ENCODE measurements at regions not wholly inside any gene's neighbourhood (a gene's known extent, or its start where the extent isn't known, plus 50 kb on each side); places are given as distances from the start of the nearest gene placed in this dataset.

DNA sequence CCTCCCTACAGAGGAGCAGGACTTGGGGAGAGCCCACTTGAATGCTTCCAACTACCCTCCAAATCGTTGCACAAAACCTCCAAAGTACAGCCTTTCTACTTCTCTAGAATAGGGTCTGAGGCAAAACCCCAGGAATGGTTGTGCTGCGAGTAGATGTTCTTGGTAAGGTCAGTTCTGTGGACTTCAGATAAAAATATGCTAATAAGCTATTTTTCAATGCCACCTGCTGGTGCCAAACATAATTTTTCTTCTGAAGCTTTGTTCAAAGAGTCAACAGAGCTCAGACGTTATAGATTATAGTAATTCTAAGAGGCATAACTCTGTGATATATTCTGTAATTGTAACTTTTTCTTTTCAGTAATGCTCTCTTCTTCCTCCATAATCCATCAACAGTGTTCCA lies 425.7 kb downstream of the GPAT3 start (continued):
- TF ChIP-seq, protein P1, sequence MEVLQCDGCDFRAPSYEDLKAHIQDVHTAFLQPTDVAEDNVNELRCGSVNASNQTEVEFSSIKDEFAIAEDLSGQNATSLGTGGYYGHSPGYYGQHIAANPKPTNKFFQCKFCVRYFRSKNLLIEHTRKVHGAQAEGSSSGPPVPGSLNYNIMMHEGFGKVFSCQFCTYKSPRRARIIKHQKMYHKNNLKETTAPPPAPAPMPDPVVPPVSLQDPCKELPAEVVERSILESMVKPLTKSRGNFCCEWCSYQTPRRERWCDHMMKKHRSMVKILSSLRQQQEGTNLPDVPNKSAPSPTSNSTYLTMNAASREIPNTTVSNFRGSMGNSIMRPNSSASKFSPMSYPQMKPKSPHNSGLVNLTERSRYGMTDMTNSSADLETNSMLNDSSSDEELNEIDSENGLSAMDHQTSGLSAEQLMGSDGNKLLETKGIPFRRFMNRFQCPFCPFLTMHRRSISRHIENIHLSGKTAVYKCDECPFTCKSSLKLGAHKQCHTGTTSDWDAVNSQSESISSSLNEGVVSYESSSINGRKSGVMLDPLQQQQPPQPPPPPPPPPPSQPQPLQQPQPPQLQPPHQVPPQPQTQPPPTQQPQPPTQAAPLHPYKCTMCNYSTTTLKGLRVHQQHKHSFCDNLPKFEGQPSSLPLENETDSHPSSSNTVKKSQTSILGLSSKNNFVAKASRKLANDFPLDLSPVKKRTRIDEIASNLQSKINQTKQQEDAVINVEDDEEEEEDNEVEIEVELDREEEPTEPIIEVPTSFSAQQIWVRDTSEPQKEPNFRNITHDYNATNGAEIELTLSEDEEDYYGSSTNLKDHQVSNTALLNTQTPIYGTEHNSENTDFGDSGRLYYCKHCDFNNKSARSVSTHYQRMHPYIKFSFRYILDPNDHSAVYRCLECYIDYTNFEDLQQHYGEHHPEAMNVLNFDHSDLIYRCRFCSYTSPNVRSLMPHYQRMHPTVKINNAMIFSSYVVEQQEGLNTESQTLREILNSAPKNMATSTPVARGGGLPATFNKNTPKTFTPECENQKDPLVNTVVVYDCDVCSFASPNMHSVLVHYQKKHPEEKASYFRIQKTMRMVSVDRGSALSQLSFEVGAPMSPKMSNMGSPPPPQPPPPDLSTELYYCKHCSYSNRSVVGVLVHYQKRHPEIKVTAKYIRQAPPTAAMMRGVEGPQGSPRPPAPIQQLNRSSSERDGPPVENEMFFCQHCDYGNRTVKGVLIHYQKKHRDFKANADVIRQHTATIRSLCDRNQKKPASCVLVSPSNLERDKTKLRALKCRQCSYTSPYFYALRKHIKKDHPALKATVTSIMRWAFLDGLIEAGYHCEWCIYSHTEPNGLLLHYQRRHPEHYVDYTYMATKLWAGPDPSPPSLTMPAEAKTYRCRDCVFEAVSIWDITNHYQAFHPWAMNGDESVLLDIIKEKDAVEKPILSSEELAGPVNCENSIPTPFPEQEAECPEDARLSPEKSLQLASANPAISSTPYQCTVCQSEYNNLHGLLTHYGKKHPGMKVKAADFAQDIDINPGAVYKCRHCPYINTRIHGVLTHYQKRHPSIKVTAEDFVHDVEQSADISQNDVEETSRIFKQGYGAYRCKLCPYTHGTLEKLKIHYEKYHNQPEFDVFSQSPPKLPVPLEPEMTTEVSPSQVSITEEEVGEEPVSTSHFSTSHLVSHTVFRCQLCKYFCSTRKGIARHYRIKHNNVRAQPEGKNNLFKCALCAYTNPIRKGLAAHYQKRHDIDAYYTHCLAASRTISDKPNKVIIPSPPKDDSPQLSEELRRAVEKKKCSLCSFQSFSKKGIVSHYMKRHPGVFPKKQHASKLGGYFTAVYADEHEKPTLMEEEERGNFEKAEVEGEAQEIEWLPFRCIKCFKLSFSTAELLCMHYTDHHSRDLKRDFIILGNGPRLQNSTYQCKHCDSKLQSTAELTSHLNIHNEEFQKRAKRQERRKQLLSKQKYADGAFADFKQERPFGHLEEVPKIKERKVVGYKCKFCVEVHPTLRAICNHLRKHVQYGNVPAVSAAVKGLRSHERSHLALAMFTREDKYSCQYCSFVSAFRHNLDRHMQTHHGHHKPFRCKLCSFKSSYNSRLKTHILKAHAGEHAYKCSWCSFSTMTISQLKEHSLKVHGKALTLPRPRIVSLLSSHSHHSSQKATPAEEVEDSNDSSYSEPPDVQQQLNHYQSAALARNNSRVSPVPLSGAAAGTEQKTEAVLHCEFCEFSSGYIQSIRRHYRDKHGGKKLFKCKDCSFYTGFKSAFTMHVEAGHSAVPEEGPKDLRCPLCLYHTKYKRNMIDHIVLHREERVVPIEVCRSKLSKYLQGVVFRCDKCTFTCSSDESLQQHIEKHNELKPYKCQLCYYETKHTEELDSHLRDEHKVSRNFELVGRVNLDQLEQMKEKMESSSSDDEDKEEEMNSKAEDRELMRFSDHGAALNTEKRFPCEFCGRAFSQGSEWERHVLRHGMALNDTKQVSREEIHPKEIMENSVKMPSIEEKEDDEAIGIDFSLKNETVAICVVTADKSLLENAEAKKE (CRISPR knock-in tag; IDR thresholded peaks at IDR 0.05): no peak

DNA sequence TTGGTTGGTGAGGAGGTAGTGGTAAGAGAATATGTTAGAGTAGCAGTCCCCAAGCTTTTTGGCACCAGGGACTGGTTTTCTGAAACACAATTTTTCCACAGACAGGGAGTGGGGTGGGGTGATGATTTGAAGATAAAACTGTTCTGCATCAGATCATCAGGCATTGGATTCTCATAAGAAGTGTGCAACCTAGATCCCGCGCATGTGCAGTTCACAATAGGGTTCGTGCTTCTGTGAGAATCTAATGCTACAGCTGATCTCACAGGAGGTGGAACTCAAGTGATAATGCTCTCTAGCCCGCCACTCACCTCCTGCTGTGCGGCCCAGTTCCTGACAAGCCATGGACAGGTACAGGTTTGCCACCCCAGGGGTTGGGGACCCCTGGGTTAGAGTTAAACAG lies 423.3 kb downstream of the GPAT3 start:
- no peaks in the 10 kb centered on the region for H3K79me2 ChIP-seq (replicated peaks; ENCODE audit: insufficient read depth)
- Mint-ChIP-seq H3K9me3 (peaks cover 49% of the 10 kb centered on the region), H3K27ac (no peak overlapping the region), H3K4me3 (no peak overlapping the region), H3K27me3 (ENCODE audit: insufficient read depth, low read depth, poor library complexity) (no peaks in the 10 kb centered on the region), H3K4me1 (no peaks in the 10 kb centered on the region), H3K36me3 (ENCODE audit: low read depth) (peaks cover 38% of the 10 kb centered on the region)
- no peaks in the 10 kb centered on the region for H3F3A ChIP-seq (replicated peaks; ENCODE audit: low read depth)
- H3K4me1 ChIP-seq (ENCODE audit: insufficient read depth): no peaks in the 10 kb centered on the region
- peaks cover 6% of the 10 kb centered on the region; the same call in 1 of the 2 replicates for H3K36me3 ChIP-seq (ENCODE audit: insufficient read depth)
- H3K27ac ChIP-seq (ENCODE audit: low read depth): no peak overlapping the region
- no peak overlapping the region for H2AFZ ChIP-seq
- H3K27me3 ChIP-seq (ENCODE audit: insufficient read depth): no peaks in the 10 kb centered on the region
- no peak overlapping the region for H3K4me2 ChIP-seq
- H3K4me3 ChIP-seq: no peak overlapping the region
- H4K20me1 ChIP-seq (replicated peaks; ENCODE audit: insufficient read depth): no peaks in the 10 kb centered on the region
- DNase-seq (ENCODE audit: low spot score) (no peak), ATAC-seq (no peak)
- no peaks in the 10 kb centered on the region for H3K9me2 ChIP-seq (ENCODE audit: insufficient read depth)
- TF ChIP-seq EZH2 (IDR thresholded peaks at IDR 0.05; ENCODE audit: low read depth, unreplicated experiment): no peak
- TF ChIP-seq, protein P2, sequence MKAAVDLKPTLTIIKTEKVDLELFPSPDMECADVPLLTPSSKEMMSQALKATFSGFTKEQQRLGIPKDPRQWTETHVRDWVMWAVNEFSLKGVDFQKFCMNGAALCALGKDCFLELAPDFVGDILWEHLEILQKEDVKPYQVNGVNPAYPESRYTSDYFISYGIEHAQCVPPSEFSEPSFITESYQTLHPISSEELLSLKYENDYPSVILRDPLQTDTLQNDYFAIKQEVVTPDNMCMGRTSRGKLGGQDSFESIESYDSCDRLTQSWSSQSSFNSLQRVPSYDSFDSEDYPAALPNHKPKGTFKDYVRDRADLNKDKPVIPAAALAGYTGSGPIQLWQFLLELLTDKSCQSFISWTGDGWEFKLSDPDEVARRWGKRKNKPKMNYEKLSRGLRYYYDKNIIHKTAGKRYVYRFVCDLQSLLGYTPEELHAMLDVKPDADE (IDR thresholded peaks at IDR 0.05): no peak
- no peak for TF ChIP-seq STAT1 (IDR thresholded peaks at IDR 0.05; ENCODE audit: unreplicated experiment)
- no peak for TF ChIP-seq JUNB (IDR thresholded peaks at IDR 0.05; ENCODE audit: unreplicated experiment)
- no peak for TF ChIP-seq ZNF114 (CRISPR knock-in tag; IDR thresholded peaks at IDR 0.05)
- TF ChIP-seq, protein P1 (CRISPR knock-in tag; IDR thresholded peaks at IDR 0.05): no peak

Data from GM23338 (cell line).